Endothelial cell (in vitro differentiated cells): ENCODE measurements at regions not wholly inside any gene's neighbourhood (a gene's known extent, or its start where the extent isn't known, plus 50 kb on each side); places are given as distances from the start of the nearest gene placed in this dataset.

ENCODE experiments used
- DNase-seq: peaks from one replicate; pipeline ENCODE4 v3.0.0; 2021; ENCODE audit warnings: low spot score
- H3K27ac Mint-ChIP-seq: one replicate; pipeline ENCODE4 v1.8.0; 2021; ENCODE audit warnings: mixed read lengths, inconsistent platforms; ENCODE audit not compliant: unreplicated experiment
- H3K27me3 Mint-ChIP-seq: one replicate; pipeline ENCODE4 v1.8.0; 2021; ENCODE audit warnings: mild to moderate bottlenecking, moderate library complexity, mixed read lengths, inconsistent platforms; ENCODE audit not compliant: unreplicated experiment
- H3K36me3 Mint-ChIP-seq: one replicate; pipeline ENCODE4 v1.8.0; 2021; ENCODE audit warnings: mild to moderate bottlenecking, low read depth, mixed read lengths, inconsistent platforms; ENCODE audit not compliant: unreplicated experiment
- H3K4me1 Mint-ChIP-seq: one replicate; pipeline ENCODE4 v1.8.0; 2021; ENCODE audit warnings: mild to moderate bottlenecking, mixed read lengths, inconsistent platforms; ENCODE audit not compliant: unreplicated experiment
- H3K4me3 Mint-ChIP-seq: one replicate; pipeline ENCODE4 v1.8.0; 2021; ENCODE audit warnings: mild to moderate bottlenecking, mixed read lengths, inconsistent platforms; ENCODE audit not compliant: unreplicated experiment
- H3K9me3 Mint-ChIP-seq: one replicate; pipeline ENCODE4 v1.8.0; 2021; ENCODE audit warnings: mixed read lengths, inconsistent platforms; ENCODE audit not compliant: unreplicated experiment
- CTCF ChIP-seq: fragments of 200-600 bp; sonication (generic); IDR thresholded peaks from one replicate; pipeline ENCODE4 v1.5.0; 2021; ENCODE audit warnings: antibody characterized with exemption; ENCODE audit not compliant: unreplicated experiment

DNA sequence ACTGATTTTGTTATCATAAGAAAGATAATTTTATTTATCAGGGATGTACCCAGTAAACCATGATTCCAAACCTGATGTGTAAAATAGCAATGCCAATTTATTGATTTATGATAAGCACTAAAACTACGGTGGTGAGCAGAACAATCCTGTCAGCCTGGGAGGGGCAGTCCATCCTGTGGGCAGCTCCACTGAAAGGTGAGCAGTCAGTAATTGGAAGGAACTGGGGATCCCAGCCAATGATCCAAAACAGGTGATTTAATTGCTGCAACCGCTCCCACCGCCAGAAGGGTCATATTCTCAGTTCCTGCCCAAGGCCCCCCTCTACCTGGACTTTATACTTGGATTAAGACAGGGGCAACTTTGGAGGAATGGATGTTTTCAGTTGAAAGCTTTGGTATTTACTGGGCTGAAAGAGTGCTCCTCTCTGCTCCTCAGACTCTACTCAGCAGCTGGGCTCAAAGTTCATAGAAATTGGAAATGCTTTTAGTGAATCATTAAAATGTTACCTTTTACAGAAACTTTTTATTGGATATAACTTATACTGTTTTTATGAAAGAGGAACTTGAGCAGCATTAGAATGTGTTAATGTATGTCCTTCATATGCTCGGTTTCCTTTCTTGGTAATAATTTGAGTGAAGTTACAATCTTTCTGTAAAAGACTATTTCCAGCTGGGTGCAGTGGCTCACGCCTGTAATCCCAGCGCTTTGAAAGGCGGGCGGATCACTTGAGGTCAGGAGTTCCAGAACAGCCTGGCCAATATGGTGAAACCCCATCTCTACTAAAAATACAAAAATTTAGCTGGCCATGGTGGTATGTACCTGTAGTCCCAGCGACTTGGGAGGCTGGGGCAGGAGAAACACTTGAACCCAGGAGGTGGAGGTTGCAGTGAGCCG is 198.6 kb upstream of the IL12A start:
- TF ChIP-seq CTCF, result no peak
- H3K9me3 Mint-ChIP-seq, result no peaks in the 10 kb centered on the region
- no peak overlapping the region for H3K27ac Mint-ChIP-seq
- no peak for DNase-seq
- H3K4me1 Mint-ChIP-seq, result peaks cover 28% of the 10 kb centered on the region
- H3K4me3 Mint-ChIP-seq, result no peak overlapping the region
- no peaks in the 10 kb centered on the region for H3K36me3 Mint-ChIP-seq
- H3K27me3 Mint-ChIP-seq, result no peaks in the 10 kb centered on the region

DNA sequence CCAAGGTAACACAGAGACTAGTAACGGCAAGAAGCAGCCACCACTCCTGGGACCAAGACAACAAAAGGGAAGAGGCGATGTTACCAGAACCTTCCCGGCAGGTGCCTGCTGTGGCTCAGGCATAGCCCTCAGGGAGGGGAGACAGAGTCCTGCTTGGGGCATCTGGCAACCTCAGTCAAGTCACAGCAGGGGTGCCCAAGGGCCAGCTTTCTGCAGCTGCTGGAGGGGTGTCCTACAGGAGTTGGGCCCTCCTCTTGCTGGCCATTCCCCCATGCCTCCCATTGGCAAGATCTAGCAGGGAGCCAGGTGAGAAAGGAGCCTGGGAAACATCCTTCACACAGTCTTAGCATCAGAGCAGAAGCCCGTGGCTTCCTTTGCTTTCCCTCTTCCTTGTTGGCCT is 197.3 kb upstream of the IL12A start:
- H3K27ac Mint-ChIP-seq, result no peak overlapping the region
- no peaks in the 10 kb centered on the region for H3K27me3 Mint-ChIP-seq
- H3K4me3 Mint-ChIP-seq, result no peak overlapping the region
- H3K36me3 Mint-ChIP-seq, result no peaks in the 10 kb centered on the region
- no peak for TF ChIP-seq CTCF
- peaks cover 30% of the 10 kb centered on the region for H3K4me1 Mint-ChIP-seq
- no peaks in the 10 kb centered on the region for H3K9me3 Mint-ChIP-seq
- no peak for DNase-seq

DNA sequence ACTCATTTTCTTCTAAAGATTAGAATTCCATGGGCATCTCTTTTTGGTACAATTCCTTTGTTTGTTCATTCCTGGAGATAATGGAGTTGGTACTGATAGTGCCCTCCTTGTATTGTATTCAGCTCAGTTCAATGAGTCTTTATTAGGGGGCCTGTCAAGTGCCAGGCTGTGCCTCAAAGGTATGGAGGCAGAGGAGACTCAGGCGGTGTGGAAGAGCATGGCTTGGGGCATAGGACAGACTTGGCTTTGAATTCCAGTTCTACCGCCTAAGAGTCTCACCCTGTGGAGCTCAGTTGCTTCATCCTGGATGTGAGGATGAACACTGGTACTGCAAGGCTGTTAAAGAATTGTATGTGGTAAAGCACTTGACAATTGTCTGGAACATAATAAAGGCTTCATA is 196.6 kb upstream of the IL12A start:
- Mint-ChIP-seq H3K27me3 (peaks cover 2% of the 10 kb centered on the region), H3K9me3 (no peaks in the 10 kb centered on the region), H3K27ac (no peak overlapping the region), H3K36me3 (no peaks in the 10 kb centered on the region), H3K4me3 (no peak overlapping the region), H3K4me1 (peaks cover 30% of the 10 kb centered on the region)
- no peak for DNase-seq
- no peak for TF ChIP-seq CTCF

GRCh38 chr3:159795042-159795441 is 193.6 kb upstream of the IL12A start:
- peaks cover 3% of the 10 kb centered on the region for H3K36me3 Mint-ChIP-seq
- peaks cover 28% of the 10 kb centered on the region for H3K4me1 Mint-ChIP-seq
- no peaks in the 10 kb centered on the region for H3K9me3 Mint-ChIP-seq
- H3K4me3 Mint-ChIP-seq, result no peak overlapping the region
- no peak overlapping the region for H3K27ac Mint-ChIP-seq
- peaks cover 2% of the 10 kb centered on the region for H3K27me3 Mint-ChIP-seq
- TF ChIP-seq CTCF, result no peak
- DNase-seq, result no peak

DNA sequence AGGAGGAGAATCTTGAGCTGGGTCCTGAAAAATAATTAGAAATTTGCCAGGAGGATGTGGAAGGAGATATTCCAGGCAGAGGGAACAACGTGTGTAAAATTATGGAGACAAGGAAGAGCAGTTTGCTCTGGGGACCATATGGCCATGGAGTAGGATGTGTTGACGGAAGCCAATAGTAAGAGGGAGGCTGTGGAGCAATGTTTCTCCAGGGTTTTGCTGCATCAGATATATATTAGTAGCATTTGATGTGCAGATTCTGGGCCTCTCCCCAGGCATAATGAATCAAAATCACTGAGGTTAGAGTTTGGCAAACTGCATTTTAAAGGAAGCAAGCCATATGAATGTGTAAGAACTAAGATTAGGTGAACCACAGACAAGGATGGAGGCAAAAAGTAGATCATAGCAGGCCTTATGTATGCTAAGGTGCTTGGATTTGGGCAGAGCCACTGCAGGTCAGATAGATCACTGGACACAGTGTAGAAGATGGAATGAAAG is 192.9 kb upstream of the IL12A start:
- Mint-ChIP-seq H3K36me3 (peaks cover 3% of the 10 kb centered on the region), H3K4me1 (peaks cover 28% of the 10 kb centered on the region), H3K27ac (no peak overlapping the region), H3K27me3 (peaks cover 2% of the 10 kb centered on the region), H3K9me3 (no peaks in the 10 kb centered on the region), H3K4me3 (no peak overlapping the region)
- DNase-seq, result no peak
- TF ChIP-seq CTCF, result no peak
